ENCODE measurements at regions not wholly inside any gene's neighbourhood (a gene's known extent, or its start where the extent isn't known, plus 50 kb on each side); places are given as distances from the start of the nearest gene placed in this dataset.
"Not testable (repeated sequence)": the region's sequence is repeated elsewhere in the genome, so short reads cannot be mapped to it uniquely, and the experiment has no call there.

- no peak for DNase-seq
These were observed 179.6 kb upstream of the GLRA1 start for GRCh38 chr5:152104211-152104610.

- not testable (repeated sequence) for DNase-seq
These were observed 178.3 kb upstream of the GLRA1 start for GRCh38 chr5:152102908-152103307.

- DNase-seq: no peak
These were observed 177.4 kb upstream of the GLRA1 start for GRCh38 chr5:152102057-152102456.

- no peak for DNase-seq
These were observed 175.8 kb upstream of the GLRA1 start for GRCh38 chr5:152100462-152100861.

- no peak for DNase-seq
These were observed 172.5 kb upstream of the GLRA1 start for GRCh38 chr5:152097128-152097527.

- DNase-seq: no peak
These were observed 170.1 kb upstream of the GLRA1 start for GRCh38 chr5:152094716-152095115.

- no peak for DNase-seq
These were observed 169.4 kb upstream of the GLRA1 start for GRCh38 chr5:152094060-152094459.

- DNase-seq: no peak
These were observed 167.9 kb upstream of the GLRA1 start for GRCh38 chr5:152092580-152092979.

GRCh38 chr5:152089644-152090043 lies 165.0 kb upstream of the GLRA1 start:
- DNase-seq: no peak

- DNase-seq: no peak
These were observed 162.0 kb upstream of the GLRA1 start for GRCh38 chr5:152086668-152087067.

GRCh38 chr5:152084476-152084875 lies 159.8 kb upstream of the GLRA1 start:
- DNase-seq: no peak

GRCh38 chr5:152083231-152083630 lies 158.6 kb upstream of the GLRA1 start:
- no peak for DNase-seq

- no peak for DNase-seq
These were observed 147.4 kb upstream of the GLRA1 start for GRCh38 chr5:152072091-152072490.

- no peak for DNase-seq
These were observed 145.9 kb upstream of the GLRA1 start for GRCh38 chr5:152070591-152070990.

GRCh38 chr5:152066784-152067183 lies 142.1 kb upstream of the GLRA1 start:
- DNase-seq: no peak

- DNase-seq: no peak
These were observed 138.4 kb upstream of the GLRA1 start for GRCh38 chr5:152063004-152063403.

- DNase-seq: no peak
These were observed 136.4 kb upstream of the GLRA1 start for GRCh38 chr5:152061095-152061494.

- no peak for DNase-seq
These were observed 133.6 kb upstream of the GLRA1 start for GRCh38 chr5:152058267-152058666.

- no peak for DNase-seq
These were observed 132.3 kb upstream of the GLRA1 start for GRCh38 chr5:152056931-152057330.

GRCh38 chr5:152052470-152052869 lies 127.8 kb upstream of the GLRA1 start:
- DNase-seq: no peak

GRCh38 chr5:152051499-152052454 lies 127.1 kb upstream of the GLRA1 start:
- DNase-seq: no peak

- no peak for DNase-seq
These were observed 121.7 kb upstream of the GLRA1 start for GRCh38 chr5:152046361-152046760.

GRCh38 chr5:152038856-152039255 lies 114.2 kb upstream of the GLRA1 start:
- not testable (repeated sequence) for DNase-seq

- DNase-seq: not testable (repeated sequence)
These were observed 101.8 kb upstream of the GLRA1 start for GRCh38 chr5:152026328-152027024.
